GM23338 (cell line): ENCODE measurements at regions not wholly inside any gene's neighbourhood (a gene's known extent, or its start where the extent isn't known, plus 50 kb on each side); places are given as distances from the start of the nearest gene placed in this dataset.

ENCODE experiments used
- ATAC-seq: fragments of 200-7000 bp; cut with Tn5 transposase; 3 replicates; pipeline ENCODE4 v1.9.1; 2020
- DNase-seq: peaks from one replicate; pipeline ENCODE4 v3.0.0-alpha.2; 2015; ENCODE audit warnings: low spot score
- H2AFZ ChIP-seq: fragments of 200-600 bp; sonication (generic); 2 replicates; pipeline ENCODE4 v1.8.0; 2016; ENCODE audit warnings: antibody characterized with exemption, mild to moderate bottlenecking, moderate library complexity
- H3F3A ChIP-seq: fragments of 200-600 bp; sonication (generic); replicated peaks from 2 replicates; pipeline ENCODE4 v1.8.0; 2017; ENCODE audit warnings: antibody characterized with exemption, mixed run types, low read depth
- H3K27ac ChIP-seq: fragments of 200-600 bp; sonication (generic); 2 replicates; pipeline ENCODE4 v1.6.1; 2016; ENCODE audit warnings: low read depth
- H3K27me3 ChIP-seq: fragments of 200-600 bp; sonication (generic); 2 replicates; pipeline ENCODE4 v1.8.0; 2016; ENCODE audit warnings: mild to moderate bottlenecking, mixed run types, moderate library complexity; ENCODE audit not compliant: insufficient read depth
- H3K36me3 ChIP-seq: fragments of 200-600 bp; sonication (generic); 2 replicates; pipeline ENCODE4 v1.8.0; 2016; ENCODE audit warnings: mild to moderate bottlenecking; ENCODE audit not compliant: insufficient read depth
- H3K4me1 ChIP-seq: fragments of 200-600 bp; sonication (generic); 2 replicates; pipeline ENCODE4 v1.8.0; 2016; ENCODE audit warnings: mild to moderate bottlenecking, moderate library complexity; ENCODE audit not compliant: insufficient read depth
- H3K4me2 ChIP-seq: fragments of 200-600 bp; sonication (generic); 2 replicates; pipeline ENCODE4 v1.7.1; 2017; ENCODE audit warnings: mixed run types
- H3K4me3 ChIP-seq: fragments of 200-600 bp; sonication (generic); 2 replicates; pipeline ENCODE4 v1.6.1; 2016; ENCODE audit warnings: mixed run types
- H3K79me2 ChIP-seq: fragments of 200-600 bp; sonication (generic); replicated peaks from 2 replicates; pipeline ENCODE4 v1.8.0; 2017; ENCODE audit warnings: mild to moderate bottlenecking; ENCODE audit not compliant: insufficient read depth
- H3K9me2 ChIP-seq: fragments of 200-600 bp; sonication (generic); 2 replicates; pipeline ENCODE4 v1.8.0; 2017; ENCODE audit not compliant: insufficient read depth
- H4K20me1 ChIP-seq: fragments of 200-600 bp; sonication (generic); replicated peaks from 2 replicates; pipeline ENCODE4 v1.8.0; 2017; ENCODE audit warnings: mild to moderate bottlenecking; ENCODE audit not compliant: insufficient read depth
- H3K27ac Mint-ChIP-seq: 2 replicates; pipeline ENCODE4 v1.8.0; 2020; ENCODE audit warnings: inconsistent platforms, mild to moderate bottlenecking, moderate library complexity, mixed read lengths
- H3K27me3 Mint-ChIP-seq: 3 replicates; pipeline ENCODE4 v1.8.0; 2022; ENCODE audit warnings: low read depth, mild to moderate bottlenecking, moderate library complexity, mixed read lengths, inconsistent platforms; ENCODE audit not compliant: insufficient read depth, poor library complexity
- H3K36me3 Mint-ChIP-seq: 3 replicates; pipeline ENCODE4 v1.8.0; 2021; ENCODE audit warnings: low read depth, mild to moderate bottlenecking, inconsistent platforms, moderate library complexity, mixed read lengths
- H3K4me1 Mint-ChIP-seq: 3 replicates; pipeline ENCODE4 v1.8.0; 2020; ENCODE audit warnings: mild to moderate bottlenecking, inconsistent platforms, mixed read lengths
- H3K4me3 Mint-ChIP-seq: 3 replicates; pipeline ENCODE4 v1.8.0; 2021; ENCODE audit warnings: moderate library complexity, mild to moderate bottlenecking, inconsistent platforms, mixed read lengths
- H3K9me3 Mint-ChIP-seq: 3 replicates; pipeline ENCODE4 v1.8.0; 2020; ENCODE audit warnings: moderate library complexity, mild to moderate bottlenecking, inconsistent platforms, mixed read lengths
- CREB1 ChIP-seq: fragments of 250-450 bp; sonication (Bioruptor Pico); IDR thresholded peaks from 2 replicates; pipeline ENCODE4 v1.5.0; 2020; ENCODE audit warnings: low read depth, mild to moderate bottlenecking, moderate library complexity
- EZH2 ChIP-seq: fragments of 200-600 bp; sonication (generic); IDR thresholded peaks from one replicate; pipeline ENCODE4 v1.8.0; 2017; ENCODE audit warnings: antibody characterized with exemption, mild to moderate bottlenecking, low read depth; ENCODE audit not compliant: unreplicated experiment
- EZH2phosphoT487 ChIP-seq: fragments of 200-600 bp; sonication (generic); IDR thresholded peaks from one replicate; pipeline ENCODE4 v1.8.1; 2018; ENCODE audit warnings: antibody characterized with exemption; ENCODE audit not compliant: unreplicated experiment
- JUNB ChIP-seq: IDR thresholded peaks from one replicate; pipeline ENCODE4 v1.6.1; 2016; ENCODE audit warnings: antibody characterized with exemption; ENCODE audit not compliant: unreplicated experiment
- NANOG ChIP-seq: IDR thresholded peaks from 2 replicates; pipeline ENCODE4 v1.6.1; 2016; ENCODE audit warnings: antibody characterized with exemption, borderline replicate concordance
- STAT1 ChIP-seq: IDR thresholded peaks from one replicate; pipeline ENCODE4 v1.6.1; 2016; ENCODE audit warnings: antibody characterized with exemption; ENCODE audit not compliant: unreplicated experiment
- ZNF114 ChIP-seq: fragments of 250-450 bp; sonication (Bioruptor Pico); IDR thresholded peaks from 2 replicates; pipeline ENCODE4 v1.5.0; 2020; ENCODE audit warnings: mild to moderate bottlenecking, moderate library complexity
- ZNF331 ChIP-seq: fragments of 250-450 bp; sonication (Bioruptor Pico); IDR thresholded peaks from 2 replicates; pipeline ENCODE4 v1.5.0; 2020; ENCODE audit warnings: low read depth, mild to moderate bottlenecking, moderate library complexity
- TF ChIP-seq, protein P1 (sequence below): fragments of 250-450 bp; sonication (Bioruptor Pico); IDR thresholded peaks from 2 replicates; pipeline ENCODE4 v1.5.0; 2020; ENCODE audit warnings: mild to moderate bottlenecking, moderate library complexity
- TF ChIP-seq, protein P2 (sequence below): IDR thresholded peaks from 2 replicates; pipeline ENCODE4 v1.6.1; 2016; ENCODE audit warnings: antibody characterized with exemption
- TF ChIP-seq, protein P3 (sequence below), 2 experiments: fragments of 200-600 bp in 1 of 2; sonication (generic) in 1 of 2; conservative IDR thresholded peaks; 2 replicates each; pipeline versions ENCODE4 v1.5.1 to v1.6.1; 2016 to 2017; ENCODE audit warnings: antibody characterized with exemption in 2 of 2, low read depth in 2 of 2, mild to moderate bottlenecking in 2 of 2, moderate library complexity in 1 of 2

DNA sequence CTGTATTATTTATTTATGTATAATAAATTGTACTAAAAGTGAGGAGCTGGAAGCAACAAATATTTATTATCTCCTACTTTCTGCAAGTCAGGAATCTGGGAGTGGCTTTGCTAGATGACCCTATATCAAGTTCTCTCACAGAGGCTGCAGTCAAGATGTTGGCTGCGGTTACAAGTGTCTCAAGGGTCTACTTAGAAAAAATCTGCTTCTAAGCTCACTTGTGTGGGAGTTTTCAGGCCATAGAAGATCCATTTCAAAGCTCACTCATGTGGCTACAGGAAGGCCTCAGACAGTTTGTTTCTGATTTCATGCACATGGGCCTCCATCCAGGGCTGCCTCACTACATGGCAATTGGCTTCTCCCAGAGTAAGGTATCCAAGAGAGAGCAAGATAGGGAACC lies 551.1 kb downstream of the CAAP1 start:
- no peak overlapping the region for H3K27ac ChIP-seq
- no peaks in the 10 kb centered on the region for H3K27me3 Mint-ChIP-seq
- H3K4me3 Mint-ChIP-seq = no peak overlapping the region
- DNase-seq = no peak
- H3K4me2 ChIP-seq = no peak overlapping the region
- 0 out of 2 replicates have a peak, but pooled peaks cover 2% of the 10 kb centered on the region for H3K36me3 ChIP-seq
- no peaks in the 10 kb centered on the region for H3K4me1 Mint-ChIP-seq
- H2AFZ ChIP-seq = no peak overlapping the region
- H3K27ac Mint-ChIP-seq = no peak overlapping the region
- H3K79me2 ChIP-seq = no peaks in the 10 kb centered on the region
- H3K9me3 Mint-ChIP-seq = peaks cover 30% of the 10 kb centered on the region
- H3K27me3 ChIP-seq = no peaks in the 10 kb centered on the region
- peaks cover 10% of the 10 kb centered on the region; the same call in 2 of the 3 replicates for H3K36me3 Mint-ChIP-seq
- no peaks in the 10 kb centered on the region for H3F3A ChIP-seq
- H3K9me2 ChIP-seq = no peaks in the 10 kb centered on the region
- 0 out of 2 replicates have a peak, but pooled peaks cover 4% of the 10 kb centered on the region for H3K4me1 ChIP-seq
- no peak for TF ChIP-seq EZH2
- no peak for TF ChIP-seq STAT1
- ATAC-seq = no peak
- no peaks in the 10 kb centered on the region for H4K20me1 ChIP-seq
- no peak overlapping the region for H3K4me3 ChIP-seq

DNA sequence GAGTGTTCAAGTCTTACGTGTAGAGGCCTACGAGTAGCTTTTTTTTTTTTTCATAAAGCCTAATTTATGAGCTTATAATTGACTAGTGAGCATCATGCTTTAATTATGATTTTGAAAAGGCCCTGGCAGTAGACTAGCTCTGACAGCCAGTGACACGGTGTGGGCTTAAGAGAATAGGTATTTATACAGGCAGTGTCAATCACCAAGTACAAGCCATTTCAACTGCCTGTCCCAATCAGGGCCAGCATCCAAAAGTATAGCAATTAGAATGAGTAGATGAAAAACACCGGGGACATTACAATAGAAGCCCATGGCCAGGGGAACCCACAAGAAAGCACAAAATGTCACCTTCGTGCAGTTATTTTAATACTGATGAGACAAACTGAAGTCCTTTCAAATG lies 552.8 kb downstream of the CAAP1 start:
- no peak overlapping the region for H2AFZ ChIP-seq
- TF ChIP-seq NANOG (no peak), EZH2 (no peak), JUNB (no peak), ZNF331 (CRISPR knock-in tag) (no peak), STAT1 (no peak), CREB1 (CRISPR knock-in tag) (no peak), EZH2phosphoT487 (no peak), ZNF114 (CRISPR knock-in tag) (no peak)
- TF ChIP-seq, protein P1, sequence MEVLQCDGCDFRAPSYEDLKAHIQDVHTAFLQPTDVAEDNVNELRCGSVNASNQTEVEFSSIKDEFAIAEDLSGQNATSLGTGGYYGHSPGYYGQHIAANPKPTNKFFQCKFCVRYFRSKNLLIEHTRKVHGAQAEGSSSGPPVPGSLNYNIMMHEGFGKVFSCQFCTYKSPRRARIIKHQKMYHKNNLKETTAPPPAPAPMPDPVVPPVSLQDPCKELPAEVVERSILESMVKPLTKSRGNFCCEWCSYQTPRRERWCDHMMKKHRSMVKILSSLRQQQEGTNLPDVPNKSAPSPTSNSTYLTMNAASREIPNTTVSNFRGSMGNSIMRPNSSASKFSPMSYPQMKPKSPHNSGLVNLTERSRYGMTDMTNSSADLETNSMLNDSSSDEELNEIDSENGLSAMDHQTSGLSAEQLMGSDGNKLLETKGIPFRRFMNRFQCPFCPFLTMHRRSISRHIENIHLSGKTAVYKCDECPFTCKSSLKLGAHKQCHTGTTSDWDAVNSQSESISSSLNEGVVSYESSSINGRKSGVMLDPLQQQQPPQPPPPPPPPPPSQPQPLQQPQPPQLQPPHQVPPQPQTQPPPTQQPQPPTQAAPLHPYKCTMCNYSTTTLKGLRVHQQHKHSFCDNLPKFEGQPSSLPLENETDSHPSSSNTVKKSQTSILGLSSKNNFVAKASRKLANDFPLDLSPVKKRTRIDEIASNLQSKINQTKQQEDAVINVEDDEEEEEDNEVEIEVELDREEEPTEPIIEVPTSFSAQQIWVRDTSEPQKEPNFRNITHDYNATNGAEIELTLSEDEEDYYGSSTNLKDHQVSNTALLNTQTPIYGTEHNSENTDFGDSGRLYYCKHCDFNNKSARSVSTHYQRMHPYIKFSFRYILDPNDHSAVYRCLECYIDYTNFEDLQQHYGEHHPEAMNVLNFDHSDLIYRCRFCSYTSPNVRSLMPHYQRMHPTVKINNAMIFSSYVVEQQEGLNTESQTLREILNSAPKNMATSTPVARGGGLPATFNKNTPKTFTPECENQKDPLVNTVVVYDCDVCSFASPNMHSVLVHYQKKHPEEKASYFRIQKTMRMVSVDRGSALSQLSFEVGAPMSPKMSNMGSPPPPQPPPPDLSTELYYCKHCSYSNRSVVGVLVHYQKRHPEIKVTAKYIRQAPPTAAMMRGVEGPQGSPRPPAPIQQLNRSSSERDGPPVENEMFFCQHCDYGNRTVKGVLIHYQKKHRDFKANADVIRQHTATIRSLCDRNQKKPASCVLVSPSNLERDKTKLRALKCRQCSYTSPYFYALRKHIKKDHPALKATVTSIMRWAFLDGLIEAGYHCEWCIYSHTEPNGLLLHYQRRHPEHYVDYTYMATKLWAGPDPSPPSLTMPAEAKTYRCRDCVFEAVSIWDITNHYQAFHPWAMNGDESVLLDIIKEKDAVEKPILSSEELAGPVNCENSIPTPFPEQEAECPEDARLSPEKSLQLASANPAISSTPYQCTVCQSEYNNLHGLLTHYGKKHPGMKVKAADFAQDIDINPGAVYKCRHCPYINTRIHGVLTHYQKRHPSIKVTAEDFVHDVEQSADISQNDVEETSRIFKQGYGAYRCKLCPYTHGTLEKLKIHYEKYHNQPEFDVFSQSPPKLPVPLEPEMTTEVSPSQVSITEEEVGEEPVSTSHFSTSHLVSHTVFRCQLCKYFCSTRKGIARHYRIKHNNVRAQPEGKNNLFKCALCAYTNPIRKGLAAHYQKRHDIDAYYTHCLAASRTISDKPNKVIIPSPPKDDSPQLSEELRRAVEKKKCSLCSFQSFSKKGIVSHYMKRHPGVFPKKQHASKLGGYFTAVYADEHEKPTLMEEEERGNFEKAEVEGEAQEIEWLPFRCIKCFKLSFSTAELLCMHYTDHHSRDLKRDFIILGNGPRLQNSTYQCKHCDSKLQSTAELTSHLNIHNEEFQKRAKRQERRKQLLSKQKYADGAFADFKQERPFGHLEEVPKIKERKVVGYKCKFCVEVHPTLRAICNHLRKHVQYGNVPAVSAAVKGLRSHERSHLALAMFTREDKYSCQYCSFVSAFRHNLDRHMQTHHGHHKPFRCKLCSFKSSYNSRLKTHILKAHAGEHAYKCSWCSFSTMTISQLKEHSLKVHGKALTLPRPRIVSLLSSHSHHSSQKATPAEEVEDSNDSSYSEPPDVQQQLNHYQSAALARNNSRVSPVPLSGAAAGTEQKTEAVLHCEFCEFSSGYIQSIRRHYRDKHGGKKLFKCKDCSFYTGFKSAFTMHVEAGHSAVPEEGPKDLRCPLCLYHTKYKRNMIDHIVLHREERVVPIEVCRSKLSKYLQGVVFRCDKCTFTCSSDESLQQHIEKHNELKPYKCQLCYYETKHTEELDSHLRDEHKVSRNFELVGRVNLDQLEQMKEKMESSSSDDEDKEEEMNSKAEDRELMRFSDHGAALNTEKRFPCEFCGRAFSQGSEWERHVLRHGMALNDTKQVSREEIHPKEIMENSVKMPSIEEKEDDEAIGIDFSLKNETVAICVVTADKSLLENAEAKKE (CRISPR knock-in tag) = no peak
- TF ChIP-seq, protein P2, sequence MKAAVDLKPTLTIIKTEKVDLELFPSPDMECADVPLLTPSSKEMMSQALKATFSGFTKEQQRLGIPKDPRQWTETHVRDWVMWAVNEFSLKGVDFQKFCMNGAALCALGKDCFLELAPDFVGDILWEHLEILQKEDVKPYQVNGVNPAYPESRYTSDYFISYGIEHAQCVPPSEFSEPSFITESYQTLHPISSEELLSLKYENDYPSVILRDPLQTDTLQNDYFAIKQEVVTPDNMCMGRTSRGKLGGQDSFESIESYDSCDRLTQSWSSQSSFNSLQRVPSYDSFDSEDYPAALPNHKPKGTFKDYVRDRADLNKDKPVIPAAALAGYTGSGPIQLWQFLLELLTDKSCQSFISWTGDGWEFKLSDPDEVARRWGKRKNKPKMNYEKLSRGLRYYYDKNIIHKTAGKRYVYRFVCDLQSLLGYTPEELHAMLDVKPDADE = no peak
- TF ChIP-seq, protein P3, sequence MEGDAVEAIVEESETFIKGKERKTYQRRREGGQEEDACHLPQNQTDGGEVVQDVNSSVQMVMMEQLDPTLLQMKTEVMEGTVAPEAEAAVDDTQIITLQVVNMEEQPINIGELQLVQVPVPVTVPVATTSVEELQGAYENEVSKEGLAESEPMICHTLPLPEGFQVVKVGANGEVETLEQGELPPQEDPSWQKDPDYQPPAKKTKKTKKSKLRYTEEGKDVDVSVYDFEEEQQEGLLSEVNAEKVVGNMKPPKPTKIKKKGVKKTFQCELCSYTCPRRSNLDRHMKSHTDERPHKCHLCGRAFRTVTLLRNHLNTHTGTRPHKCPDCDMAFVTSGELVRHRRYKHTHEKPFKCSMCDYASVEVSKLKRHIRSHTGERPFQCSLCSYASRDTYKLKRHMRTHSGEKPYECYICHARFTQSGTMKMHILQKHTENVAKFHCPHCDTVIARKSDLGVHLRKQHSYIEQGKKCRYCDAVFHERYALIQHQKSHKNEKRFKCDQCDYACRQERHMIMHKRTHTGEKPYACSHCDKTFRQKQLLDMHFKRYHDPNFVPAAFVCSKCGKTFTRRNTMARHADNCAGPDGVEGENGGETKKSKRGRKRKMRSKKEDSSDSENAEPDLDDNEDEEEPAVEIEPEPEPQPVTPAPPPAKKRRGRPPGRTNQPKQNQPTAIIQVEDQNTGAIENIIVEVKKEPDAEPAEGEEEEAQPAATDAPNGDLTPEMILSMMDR (conservative IDR thresholded peaks at IDR 0.05; ENCODE audit: low read depth in 2 of 2) = no peak
- no peak overlapping the region; the same call in 1 of the 2 replicates for H3K27ac Mint-ChIP-seq

More for the DNA sequence above, 552.8 kb downstream of the CAAP1 start:
- no peaks in the 10 kb centered on the region for H3K27me3 Mint-ChIP-seq
- DNase-seq (no peak), ATAC-seq (no peak)
- no peaks in the 10 kb centered on the region for H3K79me2 ChIP-seq
- H3K4me2 ChIP-seq = no peak overlapping the region
- H3K4me1 Mint-ChIP-seq = no peaks in the 10 kb centered on the region
- no peaks in the 10 kb centered on the region for H3K9me2 ChIP-seq
- 0 out of 2 replicates have a peak, but pooled peaks cover 4% of the 10 kb centered on the region for H3K4me1 ChIP-seq
- H3K36me3 ChIP-seq = 0 out of 2 replicates have a peak, but pooled peaks cover 2% of the 10 kb centered on the region
- H3K4me3 ChIP-seq = no peak overlapping the region
- no peak overlapping the region for H3K27ac ChIP-seq
- H3F3A ChIP-seq = no peaks in the 10 kb centered on the region
- no peak overlapping the region for H3K4me3 Mint-ChIP-seq
- H3K36me3 Mint-ChIP-seq = peaks cover 4% of the 10 kb centered on the region; the same call in 1 of the 3 replicates
- no peaks in the 10 kb centered on the region for H4K20me1 ChIP-seq
- peaks cover 15% of the 10 kb centered on the region for H3K9me3 Mint-ChIP-seq
- no peaks in the 10 kb centered on the region for H3K27me3 ChIP-seq
